ENCODE measurements at regions not wholly inside any gene's neighbourhood (a gene's known extent, or its start where the extent isn't known, plus 50 kb on each side); places are given as distances from the start of the nearest gene placed in this dataset.

DNA sequence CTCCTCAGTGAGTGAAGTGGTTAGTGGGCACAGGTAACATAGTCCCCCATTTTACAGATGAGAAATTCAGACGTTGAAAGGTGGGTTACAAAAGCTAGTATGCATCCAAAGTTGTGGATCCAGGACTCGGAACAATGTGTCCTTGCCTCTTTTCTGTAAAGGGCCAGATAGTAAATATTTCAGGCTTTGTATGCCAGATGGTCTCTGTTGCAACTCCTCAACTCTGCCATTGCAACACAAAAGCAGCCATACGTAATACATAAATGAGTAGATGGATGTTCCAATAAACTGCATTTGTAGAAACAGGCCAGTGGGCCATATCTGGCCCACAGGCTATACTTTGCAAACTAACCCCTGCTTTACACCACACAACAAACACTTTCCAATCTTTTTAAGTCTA is 166.6 kb upstream of the PKDCC start:
- intact Hi-C loops (cut with micrococcal nuclease; ENCODE audit: unreplicated experiment): no loop called here
- no TSS peak for BruUV-seq (replicated peaks)
- Histone ChIP-seq H3K27me3 (replicated peaks; ENCODE audit: control insufficient read depth, insufficient read depth, low read length) (no peaks in the 10 kb centered on the region), H3K4me3 (ENCODE audit: low read depth, low read length) (no peak overlapping the region), H3K9me3 (no peaks in the 10 kb centered on the region), H3K4me1 (peaks cover 11% of the 10 kb centered on the region), H3K36me3 (ENCODE audit: control insufficient read depth, insufficient read depth, low read length) (no peaks in the 10 kb centered on the region)
- Mint-ChIP-seq H3K27ac (ENCODE audit: unreplicated experiment) (no peak overlapping the region), H3K4me3 (ENCODE audit: unreplicated experiment) (no peak overlapping the region), H3K9me3 (ENCODE audit: unreplicated experiment) (no peaks in the 10 kb centered on the region), H3K27me3 (ENCODE audit: insufficient read depth, unreplicated experiment) (no peaks in the 10 kb centered on the region), H3K4me1 (ENCODE audit: low read depth, unreplicated experiment) (peaks cover 16% of the 10 kb centered on the region), H3K36me3 (ENCODE audit: insufficient read depth, unreplicated experiment) (no peaks in the 10 kb centered on the region)
- DNase-seq: no peak
- POLR2A ChIA-PET: no interaction called here
- CTCF ChIA-PET: no interaction called here
- TF ChIP-seq, protein P1, sequence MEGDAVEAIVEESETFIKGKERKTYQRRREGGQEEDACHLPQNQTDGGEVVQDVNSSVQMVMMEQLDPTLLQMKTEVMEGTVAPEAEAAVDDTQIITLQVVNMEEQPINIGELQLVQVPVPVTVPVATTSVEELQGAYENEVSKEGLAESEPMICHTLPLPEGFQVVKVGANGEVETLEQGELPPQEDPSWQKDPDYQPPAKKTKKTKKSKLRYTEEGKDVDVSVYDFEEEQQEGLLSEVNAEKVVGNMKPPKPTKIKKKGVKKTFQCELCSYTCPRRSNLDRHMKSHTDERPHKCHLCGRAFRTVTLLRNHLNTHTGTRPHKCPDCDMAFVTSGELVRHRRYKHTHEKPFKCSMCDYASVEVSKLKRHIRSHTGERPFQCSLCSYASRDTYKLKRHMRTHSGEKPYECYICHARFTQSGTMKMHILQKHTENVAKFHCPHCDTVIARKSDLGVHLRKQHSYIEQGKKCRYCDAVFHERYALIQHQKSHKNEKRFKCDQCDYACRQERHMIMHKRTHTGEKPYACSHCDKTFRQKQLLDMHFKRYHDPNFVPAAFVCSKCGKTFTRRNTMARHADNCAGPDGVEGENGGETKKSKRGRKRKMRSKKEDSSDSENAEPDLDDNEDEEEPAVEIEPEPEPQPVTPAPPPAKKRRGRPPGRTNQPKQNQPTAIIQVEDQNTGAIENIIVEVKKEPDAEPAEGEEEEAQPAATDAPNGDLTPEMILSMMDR (IDR thresholded peaks at IDR 0.05; ENCODE audit: insufficient read depth in 1 of 2, low read depth in 1 of 2, low read length in 1 of 2, severe bottlenecking in 1 of 2, unreplicated experiment in 1 of 2): no peak

DNA sequence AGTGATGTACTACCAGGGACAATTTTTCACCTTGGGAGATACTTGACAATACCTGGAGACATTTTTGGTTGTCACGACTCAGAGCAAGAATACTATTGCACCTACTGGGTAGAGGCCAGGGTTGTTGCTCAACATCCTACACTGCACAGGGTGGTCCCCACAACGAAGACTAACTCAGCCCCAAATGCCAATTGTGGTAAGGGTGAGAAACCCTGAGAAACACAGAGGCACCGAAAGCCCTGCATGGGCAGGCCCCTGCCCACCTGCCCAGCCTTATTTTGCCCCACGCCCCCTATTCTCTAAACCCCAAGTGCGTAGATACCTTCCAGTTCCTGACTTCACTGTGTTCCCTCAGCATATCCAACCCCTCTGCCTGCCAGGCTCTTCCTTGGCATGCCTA is 163.1 kb upstream of the PKDCC start:
- CTCF ChIA-PET: no interaction called here
- no peak overlapping the region for H3K4me3 Mint-ChIP-seq (ENCODE audit: unreplicated experiment)
- no TSS peak for BruUV-seq (replicated peaks)

DNA sequence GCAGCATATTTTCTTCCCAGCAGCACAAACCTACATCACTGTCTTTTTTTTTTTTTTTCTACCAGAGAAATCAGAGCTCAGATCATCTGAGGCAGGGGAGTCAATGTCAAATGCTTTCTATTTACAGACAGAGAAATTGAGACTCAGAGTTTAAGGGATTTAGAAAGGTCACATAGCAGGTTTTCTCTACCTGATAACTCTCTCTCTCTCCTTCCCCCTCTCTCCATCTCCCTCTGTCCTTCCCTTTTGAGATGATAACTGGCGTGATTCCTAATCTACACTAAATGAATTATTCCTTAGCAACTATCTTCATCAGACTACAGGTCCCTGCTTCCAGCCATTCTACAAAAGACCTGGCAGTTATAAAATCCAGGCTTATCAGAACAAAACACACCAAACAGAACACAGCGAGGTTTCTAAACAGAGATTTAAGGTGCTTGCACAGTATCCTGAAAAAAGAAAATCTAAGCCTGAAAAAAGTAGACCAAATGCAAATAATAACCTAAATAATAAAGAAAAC is 161.6 kb upstream of the PKDCC start:
- BruUV-seq (replicated peaks): no TSS peak
- peaks cover 20% of the 10 kb centered on the region for H3K4me1 ChIP-seq
- Mint-ChIP-seq H3K36me3 (ENCODE audit: insufficient read depth, unreplicated experiment) (no peaks in the 10 kb centered on the region), H3K4me3 (ENCODE audit: unreplicated experiment) (no peak overlapping the region), H3K27ac (ENCODE audit: unreplicated experiment) (peak overlapping the region; percentile 23), H3K27me3 (ENCODE audit: insufficient read depth, unreplicated experiment) (no peaks in the 10 kb centered on the region), H3K4me1 (ENCODE audit: low read depth, unreplicated experiment) (peaks cover 25% of the 10 kb centered on the region), H3K9me3 (ENCODE audit: unreplicated experiment) (peaks cover 12% of the 10 kb centered on the region)
- no peaks in the 10 kb centered on the region for H3K36me3 ChIP-seq (ENCODE audit: control insufficient read depth, insufficient read depth, low read length)
- no peak overlapping the region for H3K4me3 ChIP-seq (ENCODE audit: low read depth, low read length)
- H3K27me3 ChIP-seq (replicated peaks; ENCODE audit: control insufficient read depth, insufficient read depth, low read length): no peaks in the 10 kb centered on the region
- POLR2A ChIA-PET: interaction anchor here (0.6 to 0.7 kb wide), 2 partner anchors 38 to 170 kb away, joined by 3 read pairs; no protein-coding TSS in a partner anchor
- no peak for DNase-seq
- TF ChIP-seq, protein P1 (IDR thresholded peaks at IDR 0.05; ENCODE audit: insufficient read depth in 1 of 2, low read depth in 1 of 2, low read length in 1 of 2, severe bottlenecking in 1 of 2, unreplicated experiment in 1 of 2): no peak
- intact Hi-C loops (cut with micrococcal nuclease; ENCODE audit: unreplicated experiment): no loop called here
- CTCF ChIA-PET: interaction anchor here (0.6 to 1.6 kb wide), 4 partner anchors 15 to 247 kb away, joined by 4 to 6 read pairs (median 4); no protein-coding TSS in a partner anchor
- H3K9me3 ChIP-seq: peaks cover 9% of the 10 kb centered on the region; the same call in 1 of the 2 replicates

More for the DNA sequence above, 163.1 kb upstream of the PKDCC start:
- H3K9me3 Mint-ChIP-seq (ENCODE audit: unreplicated experiment): peaks cover 12% of the 10 kb centered on the region
- no peak for DNase-seq
- H3K4me1 ChIP-seq: peaks cover 20% of the 10 kb centered on the region
- TF ChIP-seq, protein P1 (IDR thresholded peaks at IDR 0.05; ENCODE audit: insufficient read depth in 1 of 2, low read depth in 1 of 2, low read length in 1 of 2, severe bottlenecking in 1 of 2, unreplicated experiment in 1 of 2): no peak
- H3K4me3 ChIP-seq (ENCODE audit: low read depth, low read length): no peak overlapping the region
- no peak overlapping the region for H3K27ac Mint-ChIP-seq (ENCODE audit: unreplicated experiment)
- intact Hi-C loops (cut with micrococcal nuclease; ENCODE audit: unreplicated experiment): no loop called here
- peaks cover 25% of the 10 kb centered on the region for H3K4me1 Mint-ChIP-seq (ENCODE audit: low read depth, unreplicated experiment)
- H3K27me3 ChIP-seq (replicated peaks; ENCODE audit: control insufficient read depth, insufficient read depth, low read length): no peaks in the 10 kb centered on the region
- peaks cover 9% of the 10 kb centered on the region; the same call in 1 of the 2 replicates for H3K9me3 ChIP-seq
- H3K36me3 Mint-ChIP-seq (ENCODE audit: insufficient read depth, unreplicated experiment): no peaks in the 10 kb centered on the region
- no peaks in the 10 kb centered on the region for H3K27me3 Mint-ChIP-seq (ENCODE audit: insufficient read depth, unreplicated experiment)
- POLR2A ChIA-PET: no interaction called here
- no peaks in the 10 kb centered on the region for H3K36me3 ChIP-seq (ENCODE audit: control insufficient read depth, insufficient read depth, low read length)
